ENCODE measurements at regions not wholly inside any gene's neighbourhood (a gene's known extent, or its start where the extent isn't known, plus 50 kb on each side); places are given as distances from the start of the nearest gene placed in this dataset.

DNA sequence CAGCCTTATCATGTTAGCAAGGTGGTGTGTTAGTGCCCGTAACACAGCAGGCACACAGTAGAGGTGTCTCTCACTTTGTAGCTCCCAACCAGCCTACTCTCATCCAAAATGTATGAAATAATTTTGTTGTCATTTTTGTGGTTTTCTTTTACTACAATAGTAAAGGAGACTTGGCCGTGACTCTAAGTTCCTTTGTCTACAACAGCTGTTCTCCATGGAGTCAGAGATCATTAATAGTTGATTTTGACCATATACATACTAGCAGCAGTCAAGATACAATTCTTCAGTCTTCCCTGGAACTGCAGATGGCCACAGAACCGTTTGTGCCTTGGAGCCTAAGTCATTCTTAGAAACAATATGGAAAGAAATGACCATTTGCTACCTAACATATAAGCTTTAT, 567.1 kb downstream of the TLR4 start:
- Histone ChIP-seq H3K27me3 (no peaks in the 10 kb centered on the region), H3K27ac (no peak overlapping the region), H3K36me3 (no peaks in the 10 kb centered on the region), H3K4me3 (no peak overlapping the region), H3K4me1 (no peaks in the 10 kb centered on the region), H3K9me3 (no peaks in the 10 kb centered on the region)
- TF ChIP-seq POLR2AphosphoS5 (IDR thresholded peaks at IDR 0.05) (no peak), POLR2A (IDR thresholded peaks at IDR 0.05) (no peak), EP300 (IDR thresholded peaks at IDR 0.05) (no peak)
- TF ChIP-seq, protein P1, sequence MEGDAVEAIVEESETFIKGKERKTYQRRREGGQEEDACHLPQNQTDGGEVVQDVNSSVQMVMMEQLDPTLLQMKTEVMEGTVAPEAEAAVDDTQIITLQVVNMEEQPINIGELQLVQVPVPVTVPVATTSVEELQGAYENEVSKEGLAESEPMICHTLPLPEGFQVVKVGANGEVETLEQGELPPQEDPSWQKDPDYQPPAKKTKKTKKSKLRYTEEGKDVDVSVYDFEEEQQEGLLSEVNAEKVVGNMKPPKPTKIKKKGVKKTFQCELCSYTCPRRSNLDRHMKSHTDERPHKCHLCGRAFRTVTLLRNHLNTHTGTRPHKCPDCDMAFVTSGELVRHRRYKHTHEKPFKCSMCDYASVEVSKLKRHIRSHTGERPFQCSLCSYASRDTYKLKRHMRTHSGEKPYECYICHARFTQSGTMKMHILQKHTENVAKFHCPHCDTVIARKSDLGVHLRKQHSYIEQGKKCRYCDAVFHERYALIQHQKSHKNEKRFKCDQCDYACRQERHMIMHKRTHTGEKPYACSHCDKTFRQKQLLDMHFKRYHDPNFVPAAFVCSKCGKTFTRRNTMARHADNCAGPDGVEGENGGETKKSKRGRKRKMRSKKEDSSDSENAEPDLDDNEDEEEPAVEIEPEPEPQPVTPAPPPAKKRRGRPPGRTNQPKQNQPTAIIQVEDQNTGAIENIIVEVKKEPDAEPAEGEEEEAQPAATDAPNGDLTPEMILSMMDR (IDR thresholded peaks at IDR 0.05), result no peak
- WGBS, 2 donors (ENCODE audit: low coverage in 1 of 2), result 47 to 51% methylated on average over 3 of the region's 3 CpGs
- no peak for ATAC-seq

DNA sequence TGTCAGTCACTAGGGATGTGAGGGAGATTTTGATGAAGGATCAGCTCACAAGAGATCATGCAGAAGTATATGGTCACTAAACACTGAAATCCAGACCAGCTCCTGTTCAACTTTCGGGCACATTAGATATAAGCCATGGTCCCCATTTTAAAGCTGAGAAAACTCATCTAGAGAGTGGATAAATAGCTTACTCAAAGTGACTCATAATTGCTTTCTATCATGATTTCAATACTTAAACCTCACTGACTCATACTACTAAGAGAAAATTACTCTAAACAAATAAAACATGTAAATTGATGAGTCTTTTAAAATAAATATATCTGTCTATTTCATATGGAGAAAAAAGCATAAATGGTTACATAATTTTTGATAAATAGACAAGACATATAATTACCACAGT, 567.7 kb downstream of the TLR4 start:
- no peak for ATAC-seq

DNA sequence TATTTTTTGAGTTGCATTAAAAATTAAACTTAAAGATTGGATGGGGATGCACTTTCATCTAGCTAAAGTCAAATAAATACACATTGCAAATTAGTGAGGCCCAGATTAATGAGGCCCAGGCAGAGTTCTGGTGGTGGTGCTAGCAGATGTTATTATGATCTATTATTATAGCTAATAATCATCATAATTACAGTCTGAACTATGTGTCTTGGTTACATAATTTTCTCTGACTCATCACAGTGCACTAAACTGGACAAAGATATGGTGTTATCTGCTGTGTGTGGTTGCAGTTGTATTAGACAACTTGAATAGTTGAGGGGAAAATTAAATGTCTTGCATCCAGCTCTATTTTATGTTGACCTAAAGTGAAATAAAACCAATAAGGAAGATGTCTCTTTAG, 568.8 kb downstream of the TLR4 start:
- Histone ChIP-seq H3K27me3 (no peaks in the 10 kb centered on the region), H3K9me3 (no peaks in the 10 kb centered on the region), H3K36me3 (no peaks in the 10 kb centered on the region), H3K27ac (no peak overlapping the region), H3K4me1 (no peaks in the 10 kb centered on the region), H3K4me3 (no peak overlapping the region)
- no peak for ATAC-seq
- TF ChIP-seq, protein P1 (IDR thresholded peaks at IDR 0.05), result no peak
- no peak for TF ChIP-seq POLR2AphosphoS5 (IDR thresholded peaks at IDR 0.05)
- TF ChIP-seq EP300 (IDR thresholded peaks at IDR 0.05), result no peak
- TF ChIP-seq POLR2A (IDR thresholded peaks at IDR 0.05), result no peak

More for the DNA sequence above, 567.7 kb downstream of the TLR4 start:
- Histone ChIP-seq H3K4me1 (no peaks in the 10 kb centered on the region), H3K27me3 (no peaks in the 10 kb centered on the region), H3K36me3 (no peaks in the 10 kb centered on the region), H3K27ac (no peak overlapping the region), H3K9me3 (no peaks in the 10 kb centered on the region), H3K4me3 (no peak overlapping the region)
- WGBS, 2 donors (ENCODE audit: low coverage in 1 of 2), result 30 to 80% methylated on average over 1 of the region's 1 CpG
- no peak for TF ChIP-seq POLR2A (IDR thresholded peaks at IDR 0.05)
- no peak for TF ChIP-seq EP300 (IDR thresholded peaks at IDR 0.05)
- TF ChIP-seq, protein P1 (IDR thresholded peaks at IDR 0.05), result no peak
- no peak for TF ChIP-seq POLR2AphosphoS5 (IDR thresholded peaks at IDR 0.05)

DNA sequence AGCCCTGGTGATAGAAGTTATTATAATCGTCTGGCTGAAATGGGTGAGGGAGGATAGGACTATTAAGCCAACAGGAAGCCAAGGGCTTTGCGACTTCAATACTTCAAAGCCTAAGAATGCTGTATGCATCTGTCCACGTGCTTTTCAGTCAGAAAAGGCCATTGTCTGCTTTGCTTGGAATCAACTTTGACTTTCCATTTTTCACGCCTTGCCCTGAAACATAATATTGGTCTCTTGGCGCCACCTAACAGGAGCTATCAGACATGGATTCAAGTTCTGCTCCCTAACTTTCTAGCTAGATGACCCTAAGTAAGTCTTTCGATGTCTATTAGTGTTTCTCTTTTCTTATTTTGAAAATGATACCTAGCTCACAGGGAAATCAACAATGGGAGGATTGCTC, 572.6 kb downstream of the TLR4 start:
- Histone ChIP-seq H3K27ac (no peak overlapping the region), H3K27me3 (no peaks in the 10 kb centered on the region), H3K9me3 (no peaks in the 10 kb centered on the region), H3K36me3 (no peaks in the 10 kb centered on the region), H3K4me3 (no peak overlapping the region), H3K4me1 (no peaks in the 10 kb centered on the region)
- 75 to 83% methylated on average over 6 of the region's 6 CpGs for WGBS, 2 donors (ENCODE audit: low coverage in 1 of 2)
- TF ChIP-seq POLR2A (IDR thresholded peaks at IDR 0.05) (no peak), POLR2AphosphoS5 (IDR thresholded peaks at IDR 0.05) (no peak), EP300 (IDR thresholded peaks at IDR 0.05) (no peak)
- TF ChIP-seq, protein P1 (IDR thresholded peaks at IDR 0.05), result no peak
- ATAC-seq, result no peak

DNA sequence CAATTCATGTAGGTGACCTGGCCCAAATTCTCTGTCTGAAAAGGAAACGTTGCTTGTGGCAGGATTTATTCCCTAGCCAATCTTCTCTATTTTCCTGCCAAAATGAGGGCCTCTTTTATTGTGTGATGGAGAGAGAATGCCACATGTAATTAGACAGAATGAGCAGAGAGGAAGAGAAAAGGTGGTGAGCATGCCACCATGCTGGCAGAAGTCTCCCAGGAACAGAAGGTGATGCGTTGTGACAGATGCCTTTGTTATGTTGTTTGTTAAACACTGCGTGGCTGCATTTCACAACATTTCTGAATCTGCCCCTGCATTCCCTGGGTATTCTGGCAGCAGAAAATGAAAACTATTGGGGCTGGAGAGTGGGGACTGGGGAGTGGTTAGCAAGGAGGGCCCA, 577.6 kb downstream of the TLR4 start:
- Histone ChIP-seq H3K4me3 (no peak overlapping the region), H3K9me3 (no peaks in the 10 kb centered on the region), H3K27ac (no peak overlapping the region), H3K27me3 (no peaks in the 10 kb centered on the region), H3K4me1 (no peaks in the 10 kb centered on the region), H3K36me3 (no peaks in the 10 kb centered on the region)
- TF ChIP-seq EP300 (IDR thresholded peaks at IDR 0.05) (no peak), POLR2AphosphoS5 (IDR thresholded peaks at IDR 0.05) (no peak), POLR2A (IDR thresholded peaks at IDR 0.05) (no peak)
- TF ChIP-seq, protein P1 (IDR thresholded peaks at IDR 0.05), result no peak
- WGBS, 2 donors (ENCODE audit: low coverage in 1 of 2), result 51 to 69% methylated on average over 3 of the region's 3 CpGs
- no peak for ATAC-seq
